Activated CD8-positive, alpha-beta T cell treated with anti-CD3 and anti-CD28 coated beads for 36 hours (primary cell): ENCODE measurements at regions not wholly inside any gene's neighbourhood (a gene's known extent, or its start where the extent isn't known, plus 50 kb on each side); places are given as distances from the start of the nearest gene placed in this dataset.
"Not testable (repeated sequence)": the region's sequence is repeated elsewhere in the genome, so short reads cannot be mapped to it uniquely, and the experiment has no call there.

Source experiments
- ATAC-seq: fragments of 200-7000 bp; cut with Tn5 transposase; one replicate; pipeline ENCODE4 v1.10.0; 2021; ENCODE audit warnings: mild to moderate bottlenecking, moderate library complexity
- CTCF ChIA-PET: fragments of 350-600 bp; sonication (Branson Sonifier 250); formaldehyde crosslinking; loops from one replicate; lab custom pipeline; 2021; ENCODE audit warnings: antibody characterized with exemption; lab: Charles Lee
- POLR2A ChIA-PET: fragments of 350-600 bp; sonication (Branson Sonifier 250); formaldehyde crosslinking; loops from one replicate; lab custom pipeline; 2021; ENCODE audit warnings: antibody characterized with exemption; lab: Charles Lee
- DNase-seq: peaks from one replicate; pipeline ENCODE4 v3.0.0-alpha.2; 2020
- H3K27ac Mint-ChIP-seq: one replicate; pipeline ENCODE4 v1.8.0; 2021; ENCODE audit warnings: mild to moderate bottlenecking, mixed read lengths
- H3K27me3 Mint-ChIP-seq: one replicate; pipeline ENCODE4 v1.8.0; 2021; ENCODE audit warnings: mixed read lengths
- H3K36me3 Mint-ChIP-seq: one replicate; pipeline ENCODE4 v1.8.0; 2021; ENCODE audit warnings: low read depth, mixed read lengths
- H3K4me1 Mint-ChIP-seq: one replicate; pipeline ENCODE4 v1.8.0; 2021; ENCODE audit warnings: low read depth, mixed read lengths
- H3K4me3 Mint-ChIP-seq: one replicate; pipeline ENCODE4 v1.8.0; 2021; ENCODE audit warnings: mild to moderate bottlenecking, moderate library complexity, mixed read lengths
- H3K9me3 Mint-ChIP-seq: one replicate; pipeline ENCODE4 v1.8.0; 2021; ENCODE audit warnings: mixed read lengths
- CTCF ChIP-seq: fragments of 200-600 bp; IDR thresholded peaks from one replicate; pipeline ENCODE4 v1.8.0; 2022; ENCODE audit warnings: antibody characterized with exemption, mild to moderate bottlenecking
- intact Hi-C: fragments of 100-400 bp; cut with micrococcal nuclease; formaldehyde crosslinking; loops from one replicate; pipeline ENCODE4 v1.10.0; 2022

GRCh38 chr5:54397420-54397819, 58.1 kb upstream of the HSPB3 start:
- POLR2A ChIA-PET: no interaction called here

GRCh38 chr5:54393007-54393406, 62.5 kb upstream of the HSPB3 start:
- ATAC-seq, intact Hi-C loops, H3K36me3 Mint-ChIP-seq, H3K4me1 Mint-ChIP-seq, DNase-seq, POLR2A ChIA-PET, H3K27me3 Mint-ChIP-seq, H3K4me3 Mint-ChIP-seq, H3K27ac Mint-ChIP-seq, H3K9me3 Mint-ChIP-seq: not testable (repeated sequence)
- CTCF ChIA-PET: interaction anchor here (0.8 to 1.5 kb wide), 2 partner anchors 26 to 96 kb away, joined by 3 read pairs; no protein-coding TSS in a partner anchor

More at GRCh38 chr5:54397420-54397819, 58.1 kb upstream of the HSPB3 start:
- no peak for TF ChIP-seq CTCF
- no peak for DNase-seq
- Mint-ChIP-seq H3K27me3 (peaks cover 3% of the 10 kb centered on the region), H3K9me3 (peaks cover 1% of the 10 kb centered on the region), H3K4me3 (no peak overlapping the region), H3K4me1 (no peaks in the 10 kb centered on the region), H3K27ac (no peak overlapping the region), H3K36me3 (no peaks in the 10 kb centered on the region)
- ATAC-seq: no peak
- intact Hi-C loops: no loop called here
- CTCF ChIA-PET: interaction anchor here (1.6 kb wide), 1 partner anchor 22 kb away, joined by 5 read pairs; no protein-coding TSS in a partner anchor

- no peak for TF ChIP-seq CTCF
- Mint-ChIP-seq H3K27ac (no peak overlapping the region), H3K4me1 (peaks cover 15% of the 10 kb centered on the region), H3K36me3 (no peaks in the 10 kb centered on the region), H3K27me3 (no peaks in the 10 kb centered on the region), H3K4me3 (no peak overlapping the region), H3K9me3 (peaks cover 1% of the 10 kb centered on the region)
- POLR2A ChIA-PET: no interaction called here
- CTCF ChIA-PET: interaction anchor here (1.0 kb wide), 1 partner anchor 147 kb away, joined by 3 read pairs; no protein-coding TSS in a partner anchor
- intact Hi-C loops: no loop called here
- DNase-seq (no peak), ATAC-seq (no peak)
Measured at GRCh38 chr5:54390539-54391031, 64.9 kb upstream of the HSPB3 start.

GRCh38 chr5:54390015-54390414, 65.5 kb upstream of the HSPB3 start:
- TF ChIP-seq CTCF: no peak
- Mint-ChIP-seq H3K4me1 (peaks cover 15% of the 10 kb centered on the region), H3K27ac (no peak overlapping the region), H3K9me3 (peaks cover 1% of the 10 kb centered on the region), H3K27me3 (no peaks in the 10 kb centered on the region), H3K36me3 (no peaks in the 10 kb centered on the region), H3K4me3 (no peak overlapping the region)
- ChIA-PET POLR2A (no interaction called here), CTCF (interaction anchor here (1.0 kb wide), 1 partner anchor 146 kb away, joined by 3 read pairs; no protein-coding TSS in a partner anchor)
- intact Hi-C loops: no loop called here
- DNase-seq (no peak), ATAC-seq (no peak)

- H3K27me3 Mint-ChIP-seq, H3K36me3 Mint-ChIP-seq, DNase-seq, ATAC-seq, H3K9me3 Mint-ChIP-seq, POLR2A ChIA-PET, H3K4me3 Mint-ChIP-seq, H3K27ac Mint-ChIP-seq, intact Hi-C loops: not testable (repeated sequence)
- peaks cover 15% of the 10 kb centered on the region for H3K4me1 Mint-ChIP-seq
- CTCF ChIA-PET: interaction anchor here (1.0 kb wide), 1 partner anchor 146 kb away, joined by 3 read pairs; no protein-coding TSS in a partner anchor
Measured at GRCh38 chr5:54389399-54389798, 66.1 kb upstream of the HSPB3 start.

- Mint-ChIP-seq H3K4me3 (no peak overlapping the region), H3K27me3 (no peaks in the 10 kb centered on the region), H3K4me1 (peaks cover 15% of the 10 kb centered on the region), H3K36me3 (no peaks in the 10 kb centered on the region), H3K27ac (no peak overlapping the region), H3K9me3 (peaks cover under 1% of the 10 kb centered on the region)
- intact Hi-C loops: no loop called here
- POLR2A ChIA-PET: interaction anchor here (1.0 kb wide), 1 partner anchor 10 kb away, joined by 3 read pairs; no protein-coding TSS in a partner anchor
- no peak for ATAC-seq
- CTCF ChIA-PET: interaction anchor here (1.2 to 1.3 kb wide), 2 partner anchors 29 to 31 kb away, joined by 3 to 4 read pairs; no protein-coding TSS in a partner anchor
- TF ChIP-seq CTCF: no peak
- no peak for DNase-seq
Measured at GRCh38 chr5:54388811-54389210, 66.7 kb upstream of the HSPB3 start.
